Stimulated activated naive B cell treated with anti-CD40 and anti-IgM and Interleukin-4, amounts not matched to agents 10 μg/mL and 1 μg/mL and 100 μg/mL, for 72 hours (primary cell): ENCODE measurements at regions not wholly inside any gene's neighbourhood (a gene's known extent, or its start where the extent isn't known, plus 50 kb on each side); places are given as distances from the start of the nearest gene placed in this dataset.

Source experiments
- ATAC-seq, 2 donors: fragments of 150-1000 bp; cut with Tn5 transposase; replicated peaks; 2 replicates each; pipeline ENCODE4 v1.10.0; 2021; ENCODE audit warnings: moderate library complexity in 1 of 2
- DNase-seq: peaks from one replicate; pipeline ENCODE4 v3.0.0; 2021
- H3K27ac Mint-ChIP-seq: one replicate; pipeline ENCODE4 v1.8.0; 2022; ENCODE audit warnings: mild to moderate bottlenecking, mixed read lengths
- H3K27me3 Mint-ChIP-seq, 2 donors: one replicate each; pipeline ENCODE4 v1.8.0; 2022; ENCODE audit warnings: mixed read lengths in 2 of 2
- H3K36me3 Mint-ChIP-seq, 2 donors: one replicate each; pipeline ENCODE4 v1.8.0; 2022; ENCODE audit warnings: mixed read lengths in 2 of 2, mild to moderate bottlenecking in 1 of 2
- H3K4me1 Mint-ChIP-seq, 2 donors: one replicate each; pipeline ENCODE4 v1.8.0; 2022; ENCODE audit warnings: mixed read lengths in 2 of 2, mild to moderate bottlenecking in 1 of 2
- H3K4me3 Mint-ChIP-seq, 2 donors: one replicate each; pipeline ENCODE4 v1.8.0; 2022; ENCODE audit warnings: mild to moderate bottlenecking in 2 of 2, mixed read lengths in 2 of 2, moderate library complexity in 1 of 2
- H3K9me3 Mint-ChIP-seq, 2 donors: one replicate each; pipeline ENCODE4 v1.8.0; 2022; ENCODE audit warnings: mixed read lengths in 2 of 2, mild to moderate bottlenecking in 1 of 2

DNA sequence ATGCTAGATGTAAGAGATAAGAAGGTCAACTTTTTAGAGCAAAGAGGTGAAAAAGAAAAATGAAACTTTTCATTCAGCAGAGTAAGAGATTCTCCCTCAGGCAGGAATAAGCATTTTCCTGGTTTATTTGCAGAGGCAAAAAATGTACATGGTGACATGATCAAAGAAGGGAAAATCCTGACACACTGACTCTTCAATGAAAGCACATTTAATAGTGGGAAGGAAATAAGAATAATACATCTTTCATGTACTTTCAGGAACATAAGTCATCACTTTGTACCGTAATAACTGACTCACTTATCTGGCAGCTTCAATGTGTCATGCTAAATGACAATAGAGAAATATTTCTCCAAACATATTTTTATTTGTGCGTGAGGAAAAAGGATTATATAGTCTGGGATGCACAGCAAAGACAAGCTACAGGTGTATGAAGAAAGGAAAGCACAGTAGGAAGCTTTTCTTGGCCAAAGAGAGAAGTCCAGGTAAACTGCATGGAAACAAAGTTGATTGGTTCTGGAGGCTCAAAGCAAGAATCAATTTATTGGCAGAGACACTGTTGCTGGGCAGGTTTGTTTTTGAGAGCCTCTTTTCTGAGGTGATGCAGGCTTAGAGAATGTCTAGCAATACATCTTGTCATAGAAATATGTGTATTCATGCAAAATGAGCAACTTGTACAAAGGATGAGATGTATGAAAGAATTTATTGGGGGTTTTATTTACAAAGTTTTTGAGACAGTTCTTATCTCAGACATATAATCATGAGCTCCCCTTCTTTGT, 1409.0 kb downstream of the PLA2G4A start:
- H3K9me3 Mint-ChIP-seq, result no peaks in the 10 kb centered on the region
- H3K27ac Mint-ChIP-seq, result no peak overlapping the region
- no peak for ATAC-seq
- no peak overlapping the region for H3K4me3 Mint-ChIP-seq
- H3K27me3 Mint-ChIP-seq, result no peaks in the 10 kb centered on the region
- no peak for DNase-seq
- peaks cover 0 to 11% of the 10 kb centered on the region in 2 donors for H3K4me1 Mint-ChIP-seq
- no peaks in the 10 kb centered on the region for H3K36me3 Mint-ChIP-seq

DNA sequence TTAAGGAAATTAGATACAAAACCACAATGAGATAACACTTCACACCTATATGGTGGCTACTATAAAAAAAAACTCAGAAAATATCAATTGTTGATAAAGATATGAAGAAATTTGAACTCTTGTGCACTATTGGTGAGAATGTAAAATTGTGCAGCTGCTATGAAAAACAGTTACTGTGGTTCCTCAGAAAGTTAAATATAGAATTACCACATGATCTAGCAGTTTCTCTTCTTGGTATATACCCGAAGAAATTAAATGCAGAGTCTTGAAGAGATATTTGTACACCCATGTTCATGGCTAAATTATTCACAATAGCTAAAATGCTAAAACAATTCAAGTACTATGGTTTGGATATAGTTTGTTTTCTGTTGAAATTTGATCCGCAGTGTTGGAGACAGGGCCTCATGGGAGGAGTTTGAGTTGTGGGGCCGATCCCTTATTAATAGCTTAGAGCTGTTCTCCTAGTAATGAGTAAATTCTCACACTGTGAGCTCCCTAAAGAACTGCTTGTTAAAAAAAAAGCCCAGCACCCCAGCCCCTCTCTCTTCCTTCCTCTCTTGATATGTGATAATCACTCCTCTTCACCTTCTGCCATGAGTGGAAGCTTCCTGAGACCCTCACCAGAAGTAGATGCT, 1412.1 kb downstream of the PLA2G4A start:
- no peaks in the 10 kb centered on the region for H3K36me3 Mint-ChIP-seq
- DNase-seq, result no peak
- H3K4me1 Mint-ChIP-seq, result peaks cover 0 to 11% of the 10 kb centered on the region in 2 donors
- H3K4me3 Mint-ChIP-seq, result no peak overlapping the region
- ATAC-seq, result peak in 1 of 2 donors; percentile 19
- H3K27ac Mint-ChIP-seq, result no peak overlapping the region
- no peaks in the 10 kb centered on the region for H3K9me3 Mint-ChIP-seq
- H3K27me3 Mint-ChIP-seq, result no peaks in the 10 kb centered on the region

GRCh38 chr1:188241629-188242028, 1412.9 kb downstream of the PLA2G4A start:
- Mint-ChIP-seq H3K27me3 (no peaks in the 10 kb centered on the region), H3K36me3 (no peaks in the 10 kb centered on the region), H3K27ac (no peak overlapping the region), H3K9me3 (no peaks in the 10 kb centered on the region), H3K4me3 (no peak overlapping the region), H3K4me1 (peaks cover 0 to 11% of the 10 kb centered on the region in 2 donors)
- no peak for DNase-seq
- ATAC-seq, result no peak

- Mint-ChIP-seq H3K27ac (no peak overlapping the region), H3K36me3 (no peaks in the 10 kb centered on the region), H3K4me3 (no peak overlapping the region), H3K4me1 (peaks cover 0 to 11% of the 10 kb centered on the region in 2 donors), H3K9me3 (no peaks in the 10 kb centered on the region), H3K27me3 (no peaks in the 10 kb centered on the region)
- no peak for ATAC-seq
- DNase-seq, result no peak
These were observed 1414.7 kb downstream of the PLA2G4A start for GRCh38 chr1:188243456-188243855.

GRCh38 chr1:188244681-188245080, 1415.9 kb downstream of the PLA2G4A start:
- no peaks in the 10 kb centered on the region for H3K9me3 Mint-ChIP-seq
- ATAC-seq, result no peak
- no peak overlapping the region for H3K4me3 Mint-ChIP-seq
- no peak overlapping the region for H3K27ac Mint-ChIP-seq
- no peaks in the 10 kb centered on the region for H3K27me3 Mint-ChIP-seq
- H3K36me3 Mint-ChIP-seq, result no peaks in the 10 kb centered on the region
- peaks cover 0 to 11% of the 10 kb centered on the region in 2 donors for H3K4me1 Mint-ChIP-seq
- no peak for DNase-seq

- Mint-ChIP-seq H3K27me3 (no peaks in the 10 kb centered on the region), H3K4me3 (no peak overlapping the region), H3K9me3 (no peaks in the 10 kb centered on the region), H3K27ac (no peak overlapping the region), H3K36me3 (no peaks in the 10 kb centered on the region), H3K4me1 (no peaks in the 10 kb centered on the region)
- no peak for DNase-seq
- no peak for ATAC-seq
These were observed 1418.5 kb downstream of the PLA2G4A start for GRCh38 chr1:188247255-188247654.

GRCh38 chr1:188249811-188250210, 1421.1 kb downstream of the PLA2G4A start:
- H3K9me3 Mint-ChIP-seq, result no peaks in the 10 kb centered on the region
- no peaks in the 10 kb centered on the region for H3K27me3 Mint-ChIP-seq
- DNase-seq, result no peak
- ATAC-seq, result no peak
- no peaks in the 10 kb centered on the region for H3K4me1 Mint-ChIP-seq
- no peak overlapping the region for H3K27ac Mint-ChIP-seq
- H3K36me3 Mint-ChIP-seq, result no peaks in the 10 kb centered on the region
- H3K4me3 Mint-ChIP-seq, result no peak overlapping the region

DNA sequence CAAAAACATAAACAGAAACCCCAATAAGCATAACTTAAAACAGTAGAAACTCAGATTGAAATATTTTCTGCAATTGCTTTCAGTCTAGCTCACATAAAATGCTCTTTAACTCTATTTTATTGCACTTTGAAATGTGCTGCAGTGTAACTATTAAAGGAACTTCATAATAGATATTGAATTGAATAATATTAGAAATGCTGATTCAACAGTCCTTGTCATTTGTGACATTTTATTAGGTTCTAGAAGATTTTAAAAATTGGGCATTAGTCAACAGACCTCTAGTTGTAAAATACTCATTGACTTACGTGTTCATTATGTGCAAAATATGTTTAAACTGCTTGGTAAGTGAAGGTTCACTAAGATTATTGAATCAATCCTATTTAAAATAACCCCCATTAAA, 1422.3 kb downstream of the PLA2G4A start:
- ATAC-seq (no peak), DNase-seq (no peak)
- no peak overlapping the region for H3K27ac Mint-ChIP-seq
- H3K9me3 Mint-ChIP-seq, result peaks cover 0 to 1% of the 10 kb centered on the region in 2 donors
- H3K4me1 Mint-ChIP-seq, result no peaks in the 10 kb centered on the region
- no peaks in the 10 kb centered on the region for H3K36me3 Mint-ChIP-seq
- no peak overlapping the region for H3K4me3 Mint-ChIP-seq
- no peaks in the 10 kb centered on the region for H3K27me3 Mint-ChIP-seq

DNA sequence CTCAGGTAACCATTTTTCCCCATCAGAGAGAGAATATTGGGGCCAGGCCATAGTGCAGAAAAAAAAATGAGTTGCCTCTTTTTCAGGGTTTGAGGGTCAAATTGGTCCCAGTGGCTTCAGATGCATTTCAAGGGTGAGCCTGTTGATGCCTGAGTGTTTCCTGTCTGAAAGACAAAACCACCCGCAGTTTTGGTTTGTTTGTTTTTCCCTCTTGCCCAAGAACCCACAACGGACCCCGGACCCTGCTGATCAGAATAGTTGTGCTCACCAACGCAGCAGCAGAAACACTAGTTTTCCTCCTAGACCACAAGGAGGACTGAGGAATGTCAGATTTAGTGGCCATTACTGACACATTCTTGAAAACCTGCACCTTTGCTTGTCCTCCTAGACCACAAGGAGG, 1433.1 kb downstream of the PLA2G4A start:
- no peaks in the 10 kb centered on the region for H3K4me1 Mint-ChIP-seq
- no peaks in the 10 kb centered on the region for H3K27me3 Mint-ChIP-seq
- H3K9me3 Mint-ChIP-seq, result peaks cover 18 to 25% of the 10 kb centered on the region in 2 donors
- H3K36me3 Mint-ChIP-seq, result no peaks in the 10 kb centered on the region
- no peak overlapping the region for H3K27ac Mint-ChIP-seq
- H3K4me3 Mint-ChIP-seq, result no peak overlapping the region
- ATAC-seq, result no peak
- DNase-seq, result no peak

- Mint-ChIP-seq H3K27me3 (no peaks in the 10 kb centered on the region), H3K4me1 (no peaks in the 10 kb centered on the region), H3K36me3 (no peaks in the 10 kb centered on the region), H3K9me3 (peaks cover 2 to 5% of the 10 kb centered on the region in 2 donors), H3K27ac (no peak overlapping the region), H3K4me3 (no peak overlapping the region)
- DNase-seq (no peak), ATAC-seq (no peak)
These were observed 1441.2 kb downstream of the PLA2G4A start for GRCh38 chr1:188269956-188270355.

DNA sequence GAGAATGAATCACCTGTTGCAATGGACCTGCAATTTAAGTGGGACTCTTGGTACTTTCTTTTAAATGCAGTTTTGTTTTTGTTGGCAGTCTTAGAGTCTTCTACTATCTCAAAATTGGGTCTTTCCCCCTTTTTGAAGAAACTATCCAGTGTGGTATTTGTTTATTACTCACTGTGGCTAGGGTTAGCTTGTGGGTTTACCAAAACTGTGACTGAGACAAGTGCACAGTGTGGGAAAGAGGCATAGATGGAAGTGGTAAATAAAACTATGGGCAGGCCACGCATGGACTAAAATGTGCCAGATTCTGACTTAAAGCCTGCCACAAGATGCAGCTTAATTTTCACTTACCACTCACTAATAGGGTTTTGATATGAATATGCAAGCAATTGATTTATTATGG, 1441.7 kb downstream of the PLA2G4A start:
- Mint-ChIP-seq H3K9me3 (peaks cover 0 to 5% of the 10 kb centered on the region in 2 donors), H3K27ac (no peak overlapping the region), H3K27me3 (no peaks in the 10 kb centered on the region), H3K36me3 (no peaks in the 10 kb centered on the region), H3K4me3 (no peak overlapping the region), H3K4me1 (no peaks in the 10 kb centered on the region)
- DNase-seq, result no peak
- ATAC-seq, result no peak

- ATAC-seq, result no peak
- no peak for DNase-seq
- Mint-ChIP-seq H3K27me3 (no peaks in the 10 kb centered on the region), H3K36me3 (no peaks in the 10 kb centered on the region), H3K9me3 (peaks cover 0 to 4% of the 10 kb centered on the region in 2 donors), H3K4me3 (no peak overlapping the region), H3K27ac (no peak overlapping the region), H3K4me1 (no peaks in the 10 kb centered on the region)
These were observed 1449.0 kb downstream of the PLA2G4A start for GRCh38 chr1:188277771-188278170.

- no peaks in the 10 kb centered on the region for H3K27me3 Mint-ChIP-seq
- no peak overlapping the region for H3K27ac Mint-ChIP-seq
- H3K9me3 Mint-ChIP-seq, result peaks cover 0 to 6% of the 10 kb centered on the region in 2 donors
- ATAC-seq (no peak), DNase-seq (no peak)
- H3K4me3 Mint-ChIP-seq, result no peak overlapping the region
- H3K36me3 Mint-ChIP-seq, result no peaks in the 10 kb centered on the region
- no peaks in the 10 kb centered on the region for H3K4me1 Mint-ChIP-seq
These were observed 1453.2 kb downstream of the PLA2G4A start for GRCh38 chr1:188281921-188282320.

DNA sequence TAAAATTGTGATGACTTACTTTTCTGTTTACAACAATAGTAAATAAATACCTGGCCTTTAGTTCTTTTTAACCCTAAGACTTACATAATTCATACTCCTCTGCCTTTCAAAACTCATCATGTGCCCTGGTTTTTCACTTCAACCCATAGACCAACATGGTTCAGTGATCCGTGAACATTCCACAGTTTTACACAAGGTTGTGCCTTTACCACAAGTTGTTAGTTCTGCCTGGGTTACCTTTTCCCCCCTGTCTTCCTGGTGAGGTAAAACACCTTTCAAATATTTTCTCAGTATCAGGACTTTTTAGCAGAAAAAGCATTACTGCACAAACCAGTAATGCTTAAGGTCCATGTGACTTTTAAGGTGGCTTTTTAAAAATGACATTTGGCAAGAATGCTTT, 1466.4 kb downstream of the PLA2G4A start:
- no peaks in the 10 kb centered on the region for H3K4me1 Mint-ChIP-seq
- DNase-seq (no peak), ATAC-seq (no peak)
- no peaks in the 10 kb centered on the region for H3K27me3 Mint-ChIP-seq
- H3K9me3 Mint-ChIP-seq, result peaks cover 6 to 10% of the 10 kb centered on the region in 2 donors
- no peak overlapping the region for H3K27ac Mint-ChIP-seq
- no peaks in the 10 kb centered on the region for H3K36me3 Mint-ChIP-seq
- no peak overlapping the region for H3K4me3 Mint-ChIP-seq

DNA sequence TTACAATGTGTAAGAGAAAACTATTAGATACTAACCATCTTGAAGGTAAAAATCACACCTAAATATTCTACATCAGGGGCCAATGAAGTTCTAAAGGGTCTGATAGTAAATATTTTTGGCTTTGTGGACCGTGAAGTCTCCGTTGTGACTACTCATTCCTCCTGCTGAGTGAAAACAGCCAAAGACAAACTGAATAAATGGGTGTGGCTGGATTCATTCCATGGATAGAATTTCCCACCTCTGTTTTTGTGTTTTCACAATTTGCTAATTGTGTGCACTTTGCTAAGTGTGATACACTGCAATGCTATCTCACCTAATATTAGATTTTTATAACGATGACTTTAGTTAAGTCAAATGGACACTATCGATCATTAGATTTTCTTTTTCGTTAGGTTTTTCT, 1474.0 kb downstream of the PLA2G4A start:
- Mint-ChIP-seq H3K4me3 (no peak overlapping the region), H3K4me1 (no peaks in the 10 kb centered on the region), H3K36me3 (no peaks in the 10 kb centered on the region), H3K9me3 (peaks cover 4 to 12% of the 10 kb centered on the region in 2 donors), H3K27me3 (no peaks in the 10 kb centered on the region), H3K27ac (no peak overlapping the region)
- DNase-seq, result no peak
- no peak for ATAC-seq
